ENCODE measurements at regions not wholly inside any gene's neighbourhood (a gene's known extent, or its start where the extent isn't known, plus 50 kb on each side); places are given as distances from the start of the nearest gene placed in this dataset.

- no peak for TF ChIP-seq CTCF (IDR thresholded peaks at IDR 0.05)
- no peak for TF ChIP-seq POLR2A (IDR thresholded peaks at IDR 0.05)
These were observed 68.3 kb upstream of the RXFP2 start for GRCh38 chr13:31670831-31671617.

Measured in breast epithelium (tissue), 3 donors.